Epithelial cell of proximal tubule (primary cell): ENCODE measurements at regions not wholly inside any gene's neighbourhood (a gene's known extent, or its start where the extent isn't known, plus 50 kb on each side); places are given as distances from the start of the nearest gene placed in this dataset.

Source experiments
- DNase-seq: peaks from one replicate; pipeline ENCODE4 v3.0.0-alpha.2; 2011; ENCODE audit warnings: low read depth
- H3K4me3 ChIP-seq: 2 replicates; pipeline ENCODE4 v1.5.1; 2011; ENCODE audit warnings: low read depth, mild to moderate bottlenecking, low read length
- TF ChIP-seq, protein P1 (sequence below): conservative IDR thresholded peaks from 2 replicates; pipeline ENCODE4 v1.5.1; 2012; ENCODE audit warnings: low read depth, mild to moderate bottlenecking, low read length

DNA sequence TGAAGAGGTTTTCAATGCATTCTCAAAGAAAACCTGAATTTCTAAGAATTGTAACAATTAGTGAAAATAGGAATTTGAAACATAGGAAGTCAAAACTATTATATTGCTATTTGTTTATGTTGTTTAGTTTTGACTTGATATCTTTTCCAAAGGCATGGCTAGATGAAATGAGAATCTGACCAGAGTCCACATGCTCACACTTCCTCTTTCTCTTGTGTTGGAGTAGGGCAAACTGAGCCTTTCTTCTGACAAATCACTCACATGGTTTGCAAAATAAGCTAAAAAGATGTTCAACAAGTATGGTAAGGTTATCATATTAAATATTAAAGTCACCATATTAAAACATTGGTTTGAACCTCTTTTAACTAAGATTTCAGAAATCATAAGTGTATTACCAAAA, 512.6 kb downstream of the ISL1 start:
- no peak for DNase-seq
- no peak overlapping the region for H3K4me3 ChIP-seq
- TF ChIP-seq, protein P1, sequence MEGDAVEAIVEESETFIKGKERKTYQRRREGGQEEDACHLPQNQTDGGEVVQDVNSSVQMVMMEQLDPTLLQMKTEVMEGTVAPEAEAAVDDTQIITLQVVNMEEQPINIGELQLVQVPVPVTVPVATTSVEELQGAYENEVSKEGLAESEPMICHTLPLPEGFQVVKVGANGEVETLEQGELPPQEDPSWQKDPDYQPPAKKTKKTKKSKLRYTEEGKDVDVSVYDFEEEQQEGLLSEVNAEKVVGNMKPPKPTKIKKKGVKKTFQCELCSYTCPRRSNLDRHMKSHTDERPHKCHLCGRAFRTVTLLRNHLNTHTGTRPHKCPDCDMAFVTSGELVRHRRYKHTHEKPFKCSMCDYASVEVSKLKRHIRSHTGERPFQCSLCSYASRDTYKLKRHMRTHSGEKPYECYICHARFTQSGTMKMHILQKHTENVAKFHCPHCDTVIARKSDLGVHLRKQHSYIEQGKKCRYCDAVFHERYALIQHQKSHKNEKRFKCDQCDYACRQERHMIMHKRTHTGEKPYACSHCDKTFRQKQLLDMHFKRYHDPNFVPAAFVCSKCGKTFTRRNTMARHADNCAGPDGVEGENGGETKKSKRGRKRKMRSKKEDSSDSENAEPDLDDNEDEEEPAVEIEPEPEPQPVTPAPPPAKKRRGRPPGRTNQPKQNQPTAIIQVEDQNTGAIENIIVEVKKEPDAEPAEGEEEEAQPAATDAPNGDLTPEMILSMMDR: no peak

DNA sequence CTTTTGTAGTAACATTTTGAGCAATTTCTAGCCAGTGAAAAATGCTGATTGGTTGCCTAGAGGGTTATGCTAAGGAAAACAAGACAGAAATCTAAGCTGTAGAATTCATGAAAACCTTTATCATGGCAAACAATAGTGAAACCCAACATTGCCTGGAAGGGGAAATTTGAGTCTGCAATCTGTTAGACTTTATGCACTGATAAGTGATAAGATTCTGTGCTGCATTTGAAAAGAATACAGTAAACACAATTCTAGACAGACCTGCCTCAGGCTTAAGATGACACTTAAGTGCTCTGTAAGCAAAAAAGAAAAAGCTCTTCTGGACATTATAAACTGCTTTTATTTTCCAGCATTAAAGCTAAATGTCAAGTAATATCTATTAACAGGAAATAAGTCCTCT, 519.3 kb downstream of the ISL1 start:
- TF ChIP-seq, protein P1: no peak
- DNase-seq: no peak

DNA sequence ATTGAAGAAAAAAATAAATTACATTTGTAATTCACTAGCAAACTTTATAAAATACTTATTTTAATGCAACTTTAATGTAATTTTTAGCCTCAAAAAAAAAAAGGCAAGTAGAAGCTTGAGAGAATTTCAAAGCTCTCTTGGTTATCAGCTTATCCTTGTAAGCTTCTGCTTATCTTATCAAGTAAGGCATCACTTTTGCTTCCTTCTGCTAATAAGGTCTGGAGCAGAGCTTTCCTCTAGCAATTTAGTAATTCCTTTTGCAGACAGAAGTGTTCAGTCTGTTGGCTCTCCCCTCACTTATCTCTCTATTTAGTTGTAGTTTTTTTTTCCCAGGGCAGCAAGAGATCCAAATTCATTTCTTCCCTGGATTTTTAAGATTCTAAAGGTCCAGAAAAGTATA, 525.0 kb downstream of the ISL1 start:
- TF ChIP-seq, protein P1: no peak
- DNase-seq: no peak
- H3K4me3 ChIP-seq: no peak overlapping the region

More for the DNA sequence above, 519.3 kb downstream of the ISL1 start:
- H3K4me3 ChIP-seq: no peak overlapping the region

DNA sequence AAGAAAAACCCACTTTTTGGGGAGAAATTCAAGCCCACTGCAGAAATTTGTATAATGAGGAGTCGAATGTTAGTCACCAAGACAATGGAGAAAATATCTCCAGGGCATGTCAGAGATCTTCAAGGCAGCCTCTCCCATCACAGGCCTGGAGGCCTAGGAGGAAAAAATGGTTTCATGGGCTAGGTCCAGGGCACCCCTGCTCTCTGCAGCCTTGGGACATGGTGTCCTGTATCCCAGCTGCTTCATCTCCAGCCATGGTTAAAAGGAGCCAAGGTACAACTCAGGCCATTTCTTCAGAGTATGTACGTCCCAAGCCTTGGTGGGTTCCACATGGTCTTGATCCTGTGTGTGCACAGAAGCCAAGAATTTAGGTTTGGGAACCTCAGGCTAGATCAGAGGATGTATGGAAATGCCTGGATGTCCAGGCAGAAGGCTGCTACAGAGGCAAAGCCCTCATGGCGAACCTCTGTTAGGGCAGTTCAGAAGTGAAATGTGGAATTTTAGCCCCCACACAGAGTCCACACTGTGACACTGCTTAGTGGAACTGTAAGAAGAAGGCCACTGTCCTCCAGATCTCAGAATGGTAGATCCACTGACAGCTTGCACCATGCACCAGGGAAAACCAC, 561.4 kb downstream of the ISL1 start:
- no peak overlapping the region for H3K4me3 ChIP-seq
- DNase-seq: no peak
- TF ChIP-seq, protein P1: no peak

DNA sequence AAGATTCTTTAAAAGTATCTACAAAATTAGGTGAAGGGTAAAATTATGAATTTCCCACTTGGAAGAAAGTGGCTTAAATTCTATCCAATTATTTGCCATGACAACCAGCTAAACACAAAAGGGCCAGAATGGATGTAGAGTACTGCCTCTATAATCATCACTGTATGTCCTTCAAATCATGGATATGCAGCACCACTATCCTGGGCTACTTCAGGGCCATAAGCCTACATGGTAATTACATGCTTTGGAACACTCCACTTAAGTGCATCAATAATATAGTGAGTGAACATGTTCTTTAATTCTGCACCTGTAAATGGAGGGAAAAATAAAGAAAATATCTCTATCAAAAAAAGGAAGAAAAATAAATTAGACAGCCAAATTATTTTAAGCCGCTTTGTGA, 575.2 kb downstream of the ISL1 start:
- no peak overlapping the region for H3K4me3 ChIP-seq
- TF ChIP-seq, protein P1: no peak
- no peak for DNase-seq

DNA sequence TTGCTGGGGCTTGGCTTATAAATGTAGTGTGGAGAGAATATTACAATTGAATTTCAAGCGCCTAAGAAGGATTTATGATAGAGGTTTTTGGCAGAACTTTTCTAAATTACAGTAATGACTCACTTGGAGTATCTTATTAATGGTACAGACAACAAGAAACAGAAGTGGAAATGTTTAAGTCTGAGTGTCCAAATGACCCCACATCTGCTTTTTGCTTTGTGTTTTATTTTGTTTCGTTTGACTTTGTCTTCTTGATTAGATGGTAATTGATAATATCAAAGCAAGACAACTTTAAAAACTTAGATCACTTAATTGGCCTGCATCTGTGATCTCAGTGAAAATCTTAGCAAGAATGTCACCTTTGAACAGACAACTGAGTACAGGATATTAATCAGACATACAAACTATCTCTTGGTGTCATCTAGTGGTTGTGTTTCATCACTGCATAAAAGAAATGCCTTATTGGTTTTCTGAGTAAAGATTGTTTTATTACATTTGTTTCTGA, 577.4 kb downstream of the ISL1 start:
- TF ChIP-seq, protein P1: peak; percentile 58
- DNase-seq: peak; percentile 1
- no peak overlapping the region for H3K4me3 ChIP-seq

DNA sequence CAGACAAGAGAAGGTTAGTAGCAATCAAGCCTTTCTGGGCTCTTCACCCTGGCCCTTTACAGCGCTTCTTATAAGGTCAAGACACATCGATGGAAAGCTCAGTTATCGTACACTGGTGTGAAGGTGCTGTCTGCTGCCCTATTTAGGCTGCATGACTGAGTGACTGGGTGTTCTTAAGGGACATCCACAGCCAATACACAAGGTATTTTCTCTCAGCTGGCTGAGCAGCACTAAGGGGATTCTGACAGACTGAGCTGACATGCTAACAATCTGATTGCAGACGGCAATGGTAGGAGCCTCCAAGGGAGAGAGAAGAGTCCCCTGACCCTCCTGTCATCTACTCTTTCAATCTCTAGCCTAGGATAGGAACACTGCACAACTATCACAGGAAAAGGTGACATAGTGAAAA, 577.9 kb downstream of the ISL1 start:
- TF ChIP-seq, protein P1: no peak
- no peak for DNase-seq
- H3K4me3 ChIP-seq: no peak overlapping the region
